ENCODE measurements at regions not wholly inside any gene's neighbourhood (a gene's known extent, or its start where the extent isn't known, plus 50 kb on each side); places are given as distances from the start of the nearest gene placed in this dataset.

DNA sequence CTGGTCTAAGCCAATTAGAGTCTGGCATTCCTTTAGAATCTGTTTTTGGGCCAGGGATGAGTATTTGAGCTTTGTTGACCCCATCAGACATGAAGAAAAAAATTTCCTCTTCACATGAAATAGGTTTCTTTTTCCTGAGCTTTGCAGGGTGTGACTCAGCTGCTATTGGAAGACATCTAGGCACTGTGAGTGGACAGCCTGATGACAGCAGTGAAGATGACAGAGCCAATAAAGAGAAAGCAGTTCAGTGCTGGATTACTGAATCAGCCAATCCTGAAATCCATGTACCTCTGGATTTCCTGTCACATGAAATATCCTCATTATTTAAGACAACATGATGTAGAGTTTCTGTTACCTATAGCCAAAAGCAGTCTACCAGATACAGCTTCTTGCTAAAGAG lies 51.3 kb upstream of the GRIA1 start:
- TF ChIP-seq, protein P1, sequence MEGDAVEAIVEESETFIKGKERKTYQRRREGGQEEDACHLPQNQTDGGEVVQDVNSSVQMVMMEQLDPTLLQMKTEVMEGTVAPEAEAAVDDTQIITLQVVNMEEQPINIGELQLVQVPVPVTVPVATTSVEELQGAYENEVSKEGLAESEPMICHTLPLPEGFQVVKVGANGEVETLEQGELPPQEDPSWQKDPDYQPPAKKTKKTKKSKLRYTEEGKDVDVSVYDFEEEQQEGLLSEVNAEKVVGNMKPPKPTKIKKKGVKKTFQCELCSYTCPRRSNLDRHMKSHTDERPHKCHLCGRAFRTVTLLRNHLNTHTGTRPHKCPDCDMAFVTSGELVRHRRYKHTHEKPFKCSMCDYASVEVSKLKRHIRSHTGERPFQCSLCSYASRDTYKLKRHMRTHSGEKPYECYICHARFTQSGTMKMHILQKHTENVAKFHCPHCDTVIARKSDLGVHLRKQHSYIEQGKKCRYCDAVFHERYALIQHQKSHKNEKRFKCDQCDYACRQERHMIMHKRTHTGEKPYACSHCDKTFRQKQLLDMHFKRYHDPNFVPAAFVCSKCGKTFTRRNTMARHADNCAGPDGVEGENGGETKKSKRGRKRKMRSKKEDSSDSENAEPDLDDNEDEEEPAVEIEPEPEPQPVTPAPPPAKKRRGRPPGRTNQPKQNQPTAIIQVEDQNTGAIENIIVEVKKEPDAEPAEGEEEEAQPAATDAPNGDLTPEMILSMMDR (IDR thresholded peaks at IDR 0.05) = no peak
- TF ChIP-seq EP300 (IDR thresholded peaks at IDR 0.05) = no peak
